Fibroblast of lung (primary cell): ENCODE measurements at regions not wholly inside any gene's neighbourhood (a gene's known extent, or its start where the extent isn't known, plus 50 kb on each side); places are given as distances from the start of the nearest gene placed in this dataset.

Source experiments
- EZH2 ChIP-seq: IDR thresholded peaks from 2 replicates; pipeline ENCODE4 v1.5.1; 2012; ENCODE audit warnings: low read length, control low read depth, mild to moderate bottlenecking; ENCODE audit errors: missing control alignments
- TF ChIP-seq, protein P1 (sequence below), 2 donors: IDR thresholded peaks in 1 of 2; conservative IDR thresholded peaks in 1 of 2; 1 replicate in 1 of 2; 2 replicates in 1 of 2; pipeline ENCODE4 v1.5.1; 2011 to 2012; ENCODE audit warnings: low read length in 2 of 2, control low read depth in 1 of 2, inconsistent platforms in 1 of 2, low read depth in 1 of 2, mild to moderate bottlenecking in 1 of 2

DNA sequence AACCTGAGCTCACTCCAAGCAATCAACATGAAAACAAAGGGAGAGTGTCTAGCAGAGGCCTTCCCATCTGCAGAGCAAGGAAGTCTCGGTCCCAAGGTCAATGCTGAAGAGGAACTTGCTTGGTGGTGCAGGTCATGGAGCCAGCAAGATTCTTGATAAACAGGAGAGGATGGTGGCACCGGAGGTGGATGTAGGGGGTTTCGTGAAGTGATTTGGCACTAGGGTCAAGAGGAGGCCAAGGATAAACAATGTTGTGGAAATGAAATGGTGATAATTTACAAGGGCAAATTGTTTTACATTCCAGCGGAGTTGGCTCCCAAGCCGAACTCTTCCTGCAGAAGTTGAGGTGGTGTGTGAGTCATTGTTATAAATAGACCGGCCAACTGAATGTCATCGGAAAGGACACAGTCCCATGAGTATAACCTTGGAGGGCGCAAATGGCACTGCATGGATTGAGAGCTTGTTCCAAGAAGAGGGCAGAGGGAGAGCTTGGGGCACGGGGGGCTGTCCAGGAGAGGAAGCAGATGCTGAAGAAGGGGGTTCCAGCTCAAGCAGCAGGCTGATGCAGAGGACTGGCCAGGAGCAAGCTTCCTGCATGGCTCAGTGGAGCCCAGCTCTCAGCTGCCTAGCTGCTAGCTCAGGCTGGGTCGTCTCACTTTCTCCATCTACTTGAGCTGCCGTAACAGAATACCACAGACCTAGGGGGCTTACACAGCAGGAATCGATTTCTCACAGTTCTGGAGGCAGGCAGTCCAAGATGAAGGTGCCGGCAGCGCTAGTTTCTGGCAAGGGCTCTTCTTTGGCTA is 136.6 kb downstream of the COPRS start:
- TF ChIP-seq, protein P1, sequence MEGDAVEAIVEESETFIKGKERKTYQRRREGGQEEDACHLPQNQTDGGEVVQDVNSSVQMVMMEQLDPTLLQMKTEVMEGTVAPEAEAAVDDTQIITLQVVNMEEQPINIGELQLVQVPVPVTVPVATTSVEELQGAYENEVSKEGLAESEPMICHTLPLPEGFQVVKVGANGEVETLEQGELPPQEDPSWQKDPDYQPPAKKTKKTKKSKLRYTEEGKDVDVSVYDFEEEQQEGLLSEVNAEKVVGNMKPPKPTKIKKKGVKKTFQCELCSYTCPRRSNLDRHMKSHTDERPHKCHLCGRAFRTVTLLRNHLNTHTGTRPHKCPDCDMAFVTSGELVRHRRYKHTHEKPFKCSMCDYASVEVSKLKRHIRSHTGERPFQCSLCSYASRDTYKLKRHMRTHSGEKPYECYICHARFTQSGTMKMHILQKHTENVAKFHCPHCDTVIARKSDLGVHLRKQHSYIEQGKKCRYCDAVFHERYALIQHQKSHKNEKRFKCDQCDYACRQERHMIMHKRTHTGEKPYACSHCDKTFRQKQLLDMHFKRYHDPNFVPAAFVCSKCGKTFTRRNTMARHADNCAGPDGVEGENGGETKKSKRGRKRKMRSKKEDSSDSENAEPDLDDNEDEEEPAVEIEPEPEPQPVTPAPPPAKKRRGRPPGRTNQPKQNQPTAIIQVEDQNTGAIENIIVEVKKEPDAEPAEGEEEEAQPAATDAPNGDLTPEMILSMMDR (conservative IDR thresholded peaks at IDR 0.05 in 1 of 2, IDR thresholded peaks at IDR 0.05 in 1 of 2; ENCODE audit: low read depth in 1 of 2, low read length in 2 of 2) = no peak
- TF ChIP-seq EZH2 = no peak
